ENCODE measurements at regions not wholly inside any gene's neighbourhood (a gene's known extent, or its start where the extent isn't known, plus 50 kb on each side); places are given as distances from the start of the nearest gene placed in this dataset.

- no peak for TF ChIP-seq ZNF266 (tag by site-specific recombination; IDR thresholded peaks at IDR 0.05; ENCODE audit: low read depth)
- TF ChIP-seq ZNF670 (tag by site-specific recombination; IDR thresholded peaks at IDR 0.05; ENCODE audit: low read depth), result no peak
- TF ChIP-seq ZNF16 (tag by site-specific recombination; IDR thresholded peaks at IDR 0.05; ENCODE audit: low read depth), result no peak
- no peak for TF ChIP-seq ZNF366 (tag by site-specific recombination; conservative IDR thresholded peaks at IDR 0.05)
- TF ChIP-seq ZNF404 (tag by site-specific recombination; IDR thresholded peaks at IDR 0.05), result no peak
- no peak for TF ChIP-seq ZNF624 (tag by site-specific recombination; IDR thresholded peaks at IDR 0.05)
- no peak for TF ChIP-seq ZNF768 (tag by site-specific recombination; IDR thresholded peaks at IDR 0.05)
- no peak for TF ChIP-seq ZFHX2 (tag by site-specific recombination; conservative IDR thresholded peaks at IDR 0.05)
- no peaks in the 10 kb centered on the region for H3K36me3 ChIP-seq (ENCODE audit: control insufficient read depth in 2 of 2, insufficient read depth in 1 of 2, low read length in 2 of 2)
- ChIA-PET CTCF (no interaction called here), POLR2A (no interaction called here)
- H3K27ac ChIP-seq (ENCODE audit: extremely low read depth, low read depth, low read length), result no peak overlapping the region
- H3K4me1 ChIP-seq (ENCODE audit: control insufficient read depth, insufficient read depth, low read length), result no peaks in the 10 kb centered on the region
- no peak overlapping the region for H3K4me3 ChIP-seq (ENCODE audit: low read depth, low read length)
- no peaks in the 10 kb centered on the region for H3K9me3 ChIP-seq (ENCODE audit: control insufficient read depth, insufficient read depth, low read depth, low read length)
Observed at GRCh38 chr13:42696191-42696590, 85.2 kb upstream of the FAM216B start.

- ChIA-PET CTCF (no interaction called here), POLR2A (no interaction called here)
- Histone ChIP-seq H3K27ac (ENCODE audit: extremely low read depth, low read depth, low read length) (no peak overlapping the region), H3K36me3 (ENCODE audit: control insufficient read depth in 2 of 2, insufficient read depth in 1 of 2, low read length in 2 of 2) (no peaks in the 10 kb centered on the region), H3K4me1 (ENCODE audit: control insufficient read depth, insufficient read depth, low read length) (no peaks in the 10 kb centered on the region), H3K4me3 (ENCODE audit: low read depth, low read length) (no peak overlapping the region), H3K9me3 (ENCODE audit: control insufficient read depth, insufficient read depth, low read depth, low read length) (no peaks in the 10 kb centered on the region)
- no peak for TF ChIP-seq ZNF791 (tag by site-specific recombination; IDR thresholded peaks at IDR 0.05)
- no peak for TF ChIP-seq YY1 (tag by site-specific recombination; IDR thresholded peaks at IDR 0.05)
- no peak for TF ChIP-seq ZNF776 (tag by site-specific recombination; IDR thresholded peaks at IDR 0.05; ENCODE audit: borderline replicate concordance)
- TF ChIP-seq IKZF3 (tag by site-specific recombination; IDR thresholded peaks at IDR 0.05), result no peak
- TF ChIP-seq ZNF146 (tag by site-specific recombination; IDR thresholded peaks at IDR 0.05), result no peak
- no peak for TF ChIP-seq ZFP69B (tag by site-specific recombination; IDR thresholded peaks at IDR 0.05)
- TF ChIP-seq ZBTB26 (tag by site-specific recombination; optimal IDR thresholded peaks at IDR 0.05), result no peak
- no peak for TF ChIP-seq ZNF138 (tag by site-specific recombination; IDR thresholded peaks at IDR 0.05; ENCODE audit: borderline replicate concordance)
- no peak for TF ChIP-seq ZBTB20 (tag by site-specific recombination; IDR thresholded peaks at IDR 0.05)
- no peak for TF ChIP-seq ZNF544 (tag by site-specific recombination; IDR thresholded peaks at IDR 0.05)
- TF ChIP-seq HOXC10 (CRISPR knock-in tag; IDR thresholded peaks at IDR 0.05), result no peak
- no peak for TF ChIP-seq ZNF660 (tag by site-specific recombination; IDR thresholded peaks at IDR 0.05)
- no peak for TF ChIP-seq INSM2 (tag by site-specific recombination; IDR thresholded peaks at IDR 0.05)
- TF ChIP-seq ZNF629 (tag by site-specific recombination; IDR thresholded peaks at IDR 0.05), result no peak
- TF ChIP-seq ZNF580 (tag by site-specific recombination; IDR thresholded peaks at IDR 0.05), result no peak
- TF ChIP-seq ZNF416 (tag by site-specific recombination; IDR thresholded peaks at IDR 0.05), result no peak
- no peak for TF ChIP-seq ZNF843 (tag by site-specific recombination; IDR thresholded peaks at IDR 0.05)
Observed at GRCh38 chr13:42699912-42700311, 81.5 kb upstream of the FAM216B start.
